T47D (cell line): ENCODE measurements at regions not wholly inside any gene's neighbourhood (a gene's known extent, or its start where the extent isn't known, plus 50 kb on each side); places are given as distances from the start of the nearest gene placed in this dataset.
A peak's percentile ranks its signal among the peaks of the same experiment; 100 is the strongest.

ENCODE experiments used
- DNase-seq, 2 experiments: peaks; one replicate each; pipeline versions ENCODE4 v3.0.0 to v3.0.0-alpha.2; 2011 to 2012; ENCODE audit warnings: low read depth in 1 of 2, low spot score in 1 of 2
- JUND ChIP-seq: IDR thresholded peaks from 2 replicates; pipeline ENCODE4 v1.6.1; 2012; ENCODE audit warnings: low read depth
- in situ Hi-C: cut with HindIII; loops from 2 replicates; pipeline ENCODE4 v1.10.0; 2016; ENCODE audit warnings: low sequenced_read_pairs, low pct_unique_long_range_greater_than_20kb

DNA sequence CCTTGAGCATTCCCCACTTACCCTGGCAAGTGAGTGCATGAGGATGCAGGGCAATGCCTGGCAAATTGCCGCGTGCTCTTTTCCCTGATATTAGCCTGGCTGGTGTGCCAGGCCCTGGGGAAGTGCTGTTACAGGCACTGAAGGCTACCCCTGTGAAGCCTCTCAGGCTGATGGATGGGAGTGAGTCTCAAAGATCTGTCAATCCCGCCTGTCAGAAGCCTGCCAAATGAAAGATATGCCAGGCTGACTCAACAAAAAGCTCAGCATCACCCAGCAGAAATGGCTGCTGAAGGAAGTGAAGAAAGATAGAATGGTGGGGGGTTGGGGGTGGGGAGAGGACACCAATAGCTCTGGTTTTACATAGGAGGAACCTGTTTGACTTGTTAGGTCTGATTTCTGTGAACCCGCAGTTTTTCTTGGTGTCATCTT, 112.1 kb downstream of the LACC1 start:
- peak in 1 of 2 experiments; percentile 34 for DNase-seq

DNA sequence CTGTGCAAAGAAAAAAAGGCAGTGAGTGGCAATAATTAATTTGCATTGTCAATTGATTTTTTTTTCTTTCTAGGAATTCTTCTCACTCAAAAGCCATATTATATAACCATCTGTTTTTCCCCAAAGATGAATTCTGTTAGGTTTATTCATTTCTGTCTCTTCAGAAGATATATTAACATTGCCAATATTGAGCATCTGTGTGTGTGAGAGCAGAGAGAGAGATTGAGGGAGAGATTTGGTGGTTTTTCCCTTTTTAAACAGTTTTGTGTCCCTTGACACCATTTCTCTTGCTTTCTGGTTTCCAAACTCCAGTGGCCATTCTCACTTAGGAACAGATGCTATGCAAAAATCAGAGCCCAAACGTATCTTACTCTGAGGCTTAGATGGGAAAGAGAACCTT, 112.5 kb downstream of the LACC1 start:
- DNase-seq = no peak
- TF ChIP-seq JUND = no peak
- in situ Hi-C loops = no loop called here

More for the DNA sequence above, 112.1 kb downstream of the LACC1 start:
- in situ Hi-C loops = no loop called here
- TF ChIP-seq JUND = no peak

DNA sequence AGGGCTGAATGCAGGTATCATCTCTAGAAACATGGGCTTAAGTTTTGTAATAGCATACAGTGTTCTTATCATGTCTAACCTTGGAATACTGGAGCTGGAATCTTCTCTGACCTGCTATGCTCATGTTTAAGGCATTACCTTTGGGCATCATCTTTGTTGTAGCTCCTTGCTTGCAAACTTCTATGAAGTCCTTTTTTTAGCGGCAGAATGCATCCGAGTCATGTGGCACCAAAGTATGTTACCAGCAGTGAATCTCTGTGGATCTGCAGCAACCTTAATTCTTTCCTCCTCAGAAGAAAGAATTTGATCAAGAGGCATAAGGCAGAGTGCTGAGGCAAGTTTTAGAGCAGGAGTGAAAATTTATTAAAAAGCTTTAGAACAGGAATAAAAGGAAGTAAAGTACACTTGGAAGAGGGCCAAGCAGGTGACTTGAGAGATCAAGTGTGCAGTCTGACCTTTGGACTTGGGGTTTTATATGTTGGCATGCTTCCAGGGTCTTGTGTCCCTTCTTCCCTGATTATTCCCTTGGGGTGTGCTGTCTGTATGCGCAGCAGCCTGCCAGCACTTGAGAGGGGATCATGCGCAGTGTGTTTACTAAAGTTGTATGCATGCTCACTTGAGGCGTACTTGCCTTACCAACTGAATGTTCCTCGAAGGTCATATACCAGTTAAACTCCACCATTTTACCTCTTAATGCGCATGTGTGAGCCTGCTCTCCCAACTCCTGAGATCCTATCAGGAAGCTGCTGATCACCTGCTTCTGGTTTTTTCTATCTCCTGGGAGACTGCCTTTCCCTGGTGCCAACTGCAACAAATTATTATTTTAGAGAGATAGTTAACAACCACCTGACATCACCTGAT, 115.5 kb downstream of the LACC1 start:
- TF ChIP-seq JUND = no peak
- no peak for DNase-seq
- in situ Hi-C loops = no loop called here

DNA sequence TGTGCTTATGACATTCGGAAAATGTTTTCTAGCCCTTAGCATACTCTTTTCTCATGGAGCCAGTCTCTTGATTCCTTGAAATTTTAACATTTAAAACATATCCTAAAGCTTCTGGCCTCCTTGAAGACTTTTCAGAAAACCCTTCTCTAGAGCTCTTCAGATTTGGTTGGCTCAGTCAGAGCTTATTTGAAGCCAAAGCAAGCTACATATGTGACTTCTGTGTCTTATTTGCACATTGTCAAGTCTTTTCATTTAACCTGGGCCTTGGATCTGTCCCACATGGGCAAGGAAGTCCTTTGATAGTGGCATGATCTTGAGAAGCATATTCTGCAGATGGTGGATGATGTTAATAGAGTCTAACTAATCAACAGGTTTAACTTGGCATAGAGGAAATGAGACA, 116.5 kb downstream of the LACC1 start:
- in situ Hi-C loops = no loop called here
- no peak for DNase-seq
- no peak for TF ChIP-seq JUND

DNA sequence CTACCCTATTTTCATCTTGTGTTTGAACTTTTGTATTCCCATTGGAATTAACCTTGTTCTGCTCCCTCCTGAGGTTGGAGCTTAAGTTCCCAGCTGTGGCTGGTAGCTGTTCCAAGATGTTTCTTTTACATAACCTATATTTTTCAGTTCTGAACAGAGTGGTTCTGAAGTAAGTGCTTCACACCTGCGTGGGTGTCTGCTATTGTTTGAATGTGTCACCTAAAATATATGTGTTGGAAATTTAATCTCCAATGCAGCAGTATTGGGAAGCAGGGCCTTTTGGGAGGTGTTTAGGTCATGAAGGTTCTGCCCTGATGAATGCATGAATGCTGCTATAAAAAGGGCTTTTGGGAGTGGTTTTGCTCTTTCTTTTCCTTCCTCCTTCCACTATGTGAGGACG, 123.8 kb downstream of the LACC1 start:
- in situ Hi-C loops = no loop called here
- TF ChIP-seq JUND = no peak
- no peak for DNase-seq

DNA sequence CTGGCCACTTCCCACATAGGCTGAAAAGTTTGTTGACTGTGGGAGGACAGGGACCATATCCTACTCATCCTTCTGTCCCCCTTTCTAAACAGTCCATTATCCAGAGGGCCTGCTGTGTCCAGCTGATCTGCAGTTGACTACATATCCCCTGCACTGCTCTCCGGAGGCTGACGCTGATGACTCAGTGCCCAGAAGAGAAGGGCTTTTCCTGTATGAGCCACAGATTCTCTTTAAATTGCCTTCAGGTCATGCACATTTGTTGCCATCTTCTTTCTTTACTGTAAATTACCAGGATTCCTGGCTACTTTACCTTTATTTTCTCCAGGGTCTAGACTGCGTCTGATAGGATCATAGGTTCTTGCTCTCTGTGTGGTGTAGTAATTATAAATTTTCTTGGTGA, 125.2 kb downstream of the LACC1 start:
- TF ChIP-seq JUND = no peak
- in situ Hi-C loops = no loop called here
- no peak for DNase-seq

DNA sequence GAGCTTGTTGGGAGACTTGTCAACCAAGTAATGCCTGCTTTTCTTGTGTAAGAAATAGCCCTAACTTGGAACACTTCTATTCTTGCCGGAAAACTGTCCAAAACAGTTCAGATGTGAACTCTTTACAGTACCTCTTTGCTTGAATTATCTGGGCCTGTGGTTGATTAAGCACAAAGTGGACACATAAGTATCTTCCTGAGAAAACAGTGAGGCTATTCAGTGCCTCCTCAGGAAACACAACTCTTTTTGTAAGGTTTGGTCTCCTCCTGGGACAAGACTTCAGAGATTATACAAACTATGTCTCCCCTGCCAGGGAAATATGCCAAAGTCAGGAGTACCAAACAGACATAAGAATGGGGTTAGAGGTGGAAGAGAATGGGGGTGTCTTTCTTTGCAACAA, 127.7 kb downstream of the LACC1 start:
- in situ Hi-C loops = no loop called here
- no peak for DNase-seq
- TF ChIP-seq JUND = no peak

DNA sequence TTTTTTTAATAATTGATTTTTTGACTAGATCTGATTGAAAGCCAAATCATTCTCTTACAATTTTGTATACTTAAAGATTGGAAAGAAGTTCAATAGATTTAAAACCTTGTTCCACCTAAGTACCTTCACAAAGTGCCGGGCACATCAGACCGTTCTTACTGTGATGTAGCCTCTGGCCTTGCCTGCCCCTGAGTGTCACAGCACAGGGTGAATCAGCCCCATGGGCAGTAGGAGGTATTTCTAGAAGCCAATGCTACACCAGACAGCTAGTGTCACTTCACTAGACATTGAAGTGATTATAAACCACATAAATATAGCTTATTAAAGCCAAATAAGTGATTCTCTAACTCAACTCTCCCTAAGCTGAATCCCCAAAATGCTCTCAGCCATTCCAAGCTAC, 131.3 kb downstream of the LACC1 start:
- in situ Hi-C loops = no loop called here
- no peak for TF ChIP-seq JUND

DNA sequence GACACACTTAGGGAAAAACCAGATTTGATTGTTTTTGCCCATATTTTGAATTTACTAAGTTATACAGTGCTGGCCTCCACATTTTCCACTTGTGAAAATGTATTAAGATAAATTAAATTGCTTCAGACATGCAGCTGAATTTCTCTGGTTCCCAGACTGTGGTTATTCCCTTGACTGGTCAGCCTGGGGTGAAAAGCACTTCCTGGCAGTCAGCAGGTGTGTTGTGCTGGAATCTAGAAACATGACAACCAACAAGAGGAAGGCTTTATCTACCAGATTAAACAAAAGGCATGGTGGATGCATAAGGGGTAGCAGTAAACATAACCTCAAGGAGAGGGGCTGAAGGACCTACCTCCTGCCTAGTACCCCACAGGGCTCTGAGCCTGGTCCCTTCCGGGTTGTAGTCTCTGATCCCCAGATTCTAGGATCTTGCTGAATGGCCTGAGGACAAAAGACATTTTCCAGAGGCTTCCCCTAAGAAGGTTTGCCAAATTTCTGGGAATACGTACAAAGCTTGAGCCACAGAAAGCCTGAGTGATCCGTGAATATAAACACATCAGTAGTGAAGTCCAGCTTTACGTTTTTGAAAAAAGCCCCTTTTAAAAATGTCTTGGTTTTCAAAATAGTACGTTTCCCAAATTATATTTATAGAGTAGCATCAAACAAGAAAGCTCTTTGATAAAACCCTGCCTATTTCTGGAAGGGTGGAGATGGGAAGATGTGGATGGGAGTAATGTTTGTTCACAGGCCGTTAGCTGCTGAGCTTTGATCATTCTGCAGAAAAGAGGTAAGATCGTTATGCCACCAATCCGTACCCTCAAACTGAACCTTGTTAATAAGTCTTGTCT, 133.4 kb downstream of the LACC1 start:
- TF ChIP-seq JUND = no peak
- no peak for DNase-seq
- in situ Hi-C loops = no loop called here

More for the DNA sequence above, 131.3 kb downstream of the LACC1 start:
- DNase-seq = no peak

DNA sequence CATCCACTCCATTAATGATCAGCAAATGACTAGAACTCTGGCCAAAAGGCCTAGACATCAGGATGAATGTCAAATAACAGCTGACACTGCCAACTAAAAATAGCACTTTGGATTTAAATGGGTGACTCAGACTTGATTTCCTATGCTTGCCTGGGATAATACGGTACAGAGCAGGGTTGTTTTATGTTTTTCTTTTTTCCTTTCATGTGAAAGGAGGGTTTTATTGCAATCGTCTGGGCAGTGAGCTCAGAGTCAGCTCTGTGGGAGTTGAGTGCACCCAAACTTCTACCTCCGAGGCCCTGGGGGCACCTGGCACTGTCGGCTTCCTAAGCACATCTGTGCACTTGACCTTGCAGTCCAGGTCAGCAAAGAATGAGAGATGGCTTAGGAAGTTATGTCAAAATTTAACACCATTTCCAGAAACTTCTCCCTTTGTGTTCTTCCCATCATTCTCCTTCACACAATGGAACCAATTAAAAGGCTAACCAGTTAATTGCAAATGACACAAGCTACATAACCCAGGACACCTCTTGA, 134.1 kb downstream of the LACC1 start:
- no peak for TF ChIP-seq JUND
- DNase-seq = no peak
- in situ Hi-C loops = no loop called here

DNA sequence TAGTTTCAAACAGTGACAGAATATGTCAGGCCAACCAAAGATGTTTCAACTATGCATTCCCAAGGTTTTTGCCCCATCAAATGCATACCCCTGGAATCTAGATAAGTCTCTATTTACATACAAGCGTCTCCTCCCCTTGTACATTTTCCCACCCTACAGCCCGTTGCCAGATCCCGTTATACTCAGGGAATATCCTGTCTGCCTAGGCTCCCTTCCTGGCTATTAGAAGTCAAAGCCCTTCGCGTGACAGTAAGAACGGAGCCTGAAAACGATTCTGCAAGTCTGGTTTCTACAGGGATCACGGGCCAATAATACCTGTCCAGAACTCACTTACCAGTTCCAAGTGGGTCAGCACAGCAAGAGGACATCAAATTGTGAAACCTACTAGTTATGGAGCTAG, 134.8 kb downstream of the LACC1 start:
- no peak for DNase-seq
- TF ChIP-seq JUND = no peak
- in situ Hi-C loops = no loop called here

DNA sequence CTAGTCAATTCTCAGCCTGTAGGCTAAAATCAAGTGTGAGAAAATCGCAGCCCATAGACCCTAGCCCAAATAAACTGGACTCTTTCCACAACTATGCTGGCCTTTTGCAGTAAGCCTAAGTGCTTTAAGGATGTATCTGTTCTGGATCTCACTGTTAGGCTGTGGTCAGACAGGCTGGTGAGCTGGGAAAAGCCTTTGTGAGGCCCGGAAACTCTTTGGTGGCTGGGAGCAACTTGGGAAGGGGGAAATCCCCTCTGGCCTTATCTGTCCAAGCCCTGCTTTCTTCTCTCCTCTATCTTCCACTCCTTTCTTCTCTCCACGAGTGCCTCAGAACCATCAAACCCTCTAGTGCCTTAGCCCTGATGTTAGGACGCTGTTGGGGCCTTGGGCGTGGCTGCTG, 135.4 kb downstream of the LACC1 start:
- DNase-seq = no peak
- TF ChIP-seq JUND = no peak
- in situ Hi-C loops = no loop called here

DNA sequence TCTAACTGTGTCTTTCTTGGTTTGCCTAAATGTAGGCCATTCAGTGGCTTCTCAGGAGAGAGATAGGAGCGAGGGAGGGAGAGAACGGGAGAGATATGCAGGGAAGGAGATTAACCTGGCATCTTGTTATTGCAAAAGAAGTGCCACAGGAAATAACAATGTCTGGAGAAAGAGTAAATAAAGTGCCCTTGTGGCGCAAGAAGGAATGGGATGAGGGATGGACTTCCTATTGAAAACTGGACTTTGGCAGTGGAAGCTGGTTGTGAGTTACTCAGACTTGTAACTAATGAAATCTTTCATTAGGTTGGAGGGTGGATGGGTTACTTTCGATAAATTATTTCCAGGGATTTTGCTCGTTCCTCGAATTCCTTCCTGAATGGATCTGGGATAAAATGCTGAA, 136.1 kb downstream of the LACC1 start:
- in situ Hi-C loops = no loop called here
- DNase-seq = no peak
- no peak for TF ChIP-seq JUND
